ENCODE measurements at regions not wholly inside any gene's neighbourhood (a gene's known extent, or its start where the extent isn't known, plus 50 kb on each side); places are given as distances from the start of the nearest gene placed in this dataset.

DNA sequence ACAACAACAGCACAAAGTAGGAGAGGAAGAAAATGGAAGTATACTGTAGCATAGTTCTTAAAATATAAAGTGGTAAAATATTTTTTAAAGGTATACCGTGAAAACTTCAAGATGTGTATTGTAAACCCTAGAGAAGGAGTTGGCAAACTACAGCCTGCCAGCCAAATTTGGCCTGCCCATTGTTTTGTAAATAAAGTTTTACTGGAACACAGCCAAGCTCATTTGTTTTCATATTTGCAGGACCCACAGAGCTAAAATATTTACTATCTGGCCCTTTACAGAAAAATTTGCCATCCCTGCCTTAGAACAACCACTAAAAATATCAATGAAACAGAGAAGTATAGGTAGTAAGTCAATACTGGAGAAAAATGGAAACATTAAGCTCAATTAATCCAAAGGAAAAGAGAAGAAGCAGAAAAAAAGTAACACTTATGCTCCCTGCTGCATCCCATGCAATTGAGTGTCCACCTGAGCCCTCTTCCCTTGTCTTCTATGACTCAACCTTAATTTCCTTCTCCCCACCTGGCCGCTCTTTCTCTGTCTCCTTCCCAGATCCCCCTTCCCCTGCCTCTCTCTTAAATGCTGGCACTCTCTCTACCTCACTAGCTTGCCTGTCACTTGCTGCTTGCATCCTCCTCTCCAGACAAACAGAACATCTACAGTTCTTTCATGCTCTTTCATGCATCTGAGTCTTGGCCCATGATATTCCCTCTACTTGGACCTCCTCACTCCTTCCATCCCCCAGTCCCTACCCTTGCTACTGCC is 50.6 kb upstream of the FER start:
- Mint-ChIP-seq H3K36me3 (ENCODE audit: insufficient read depth, unreplicated experiment) (no peaks in the 10 kb centered on the region), H3K9me3 (ENCODE audit: unreplicated experiment) (no peaks in the 10 kb centered on the region), H3K27me3 (ENCODE audit: insufficient read depth, unreplicated experiment) (no peaks in the 10 kb centered on the region), H3K4me3 (ENCODE audit: unreplicated experiment) (no peak overlapping the region), H3K4me1 (ENCODE audit: insufficient read depth, unreplicated experiment) (no peaks in the 10 kb centered on the region), H3K27ac (ENCODE audit: low read depth, unreplicated experiment) (no peak overlapping the region)
- no TSS peak for BruUV-seq (replicated peaks)
- no peak for DNase-seq (ENCODE audit: unreplicated experiment)
- TF ChIP-seq, protein P1, sequence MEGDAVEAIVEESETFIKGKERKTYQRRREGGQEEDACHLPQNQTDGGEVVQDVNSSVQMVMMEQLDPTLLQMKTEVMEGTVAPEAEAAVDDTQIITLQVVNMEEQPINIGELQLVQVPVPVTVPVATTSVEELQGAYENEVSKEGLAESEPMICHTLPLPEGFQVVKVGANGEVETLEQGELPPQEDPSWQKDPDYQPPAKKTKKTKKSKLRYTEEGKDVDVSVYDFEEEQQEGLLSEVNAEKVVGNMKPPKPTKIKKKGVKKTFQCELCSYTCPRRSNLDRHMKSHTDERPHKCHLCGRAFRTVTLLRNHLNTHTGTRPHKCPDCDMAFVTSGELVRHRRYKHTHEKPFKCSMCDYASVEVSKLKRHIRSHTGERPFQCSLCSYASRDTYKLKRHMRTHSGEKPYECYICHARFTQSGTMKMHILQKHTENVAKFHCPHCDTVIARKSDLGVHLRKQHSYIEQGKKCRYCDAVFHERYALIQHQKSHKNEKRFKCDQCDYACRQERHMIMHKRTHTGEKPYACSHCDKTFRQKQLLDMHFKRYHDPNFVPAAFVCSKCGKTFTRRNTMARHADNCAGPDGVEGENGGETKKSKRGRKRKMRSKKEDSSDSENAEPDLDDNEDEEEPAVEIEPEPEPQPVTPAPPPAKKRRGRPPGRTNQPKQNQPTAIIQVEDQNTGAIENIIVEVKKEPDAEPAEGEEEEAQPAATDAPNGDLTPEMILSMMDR (IDR thresholded peaks at IDR 0.05; ENCODE audit: unreplicated experiment), result no peak
- ChIA-PET POLR2A (interaction anchor here (1.4 kb wide), 1 partner anchor 53 kb away, joined by 3 read pairs; no protein-coding TSS in a partner anchor), CTCF (interaction anchor here (0.6 to 0.7 kb wide), 2 partner anchors 57 to 987 kb away, joined by 3 read pairs; no protein-coding TSS in a partner anchor)
- intact Hi-C loops (cut with micrococcal nuclease), result no loop called here

- no peaks in the 10 kb centered on the region for H3K27me3 Mint-ChIP-seq (ENCODE audit: insufficient read depth, unreplicated experiment)
- no peaks in the 10 kb centered on the region for H3K4me1 Mint-ChIP-seq (ENCODE audit: insufficient read depth, unreplicated experiment)
- no peak overlapping the region for H3K27ac Mint-ChIP-seq (ENCODE audit: low read depth, unreplicated experiment)
- H3K36me3 Mint-ChIP-seq (ENCODE audit: insufficient read depth, unreplicated experiment), result no peaks in the 10 kb centered on the region
- TF ChIP-seq, protein P1 (IDR thresholded peaks at IDR 0.05; ENCODE audit: unreplicated experiment), result no peak
- CTCF ChIA-PET, result interaction anchor here (0.5 kb wide), 1 partner anchor 969 kb away, joined by 3 read pairs; no protein-coding TSS in a partner anchor
- POLR2A ChIA-PET, result no interaction called here
- H3K9me3 Mint-ChIP-seq (ENCODE audit: unreplicated experiment), result no peaks in the 10 kb centered on the region
- DNase-seq (ENCODE audit: unreplicated experiment), result no peak
- H3K4me3 Mint-ChIP-seq (ENCODE audit: unreplicated experiment), result no peak overlapping the region
- no TSS peak for BruUV-seq (replicated peaks)
- intact Hi-C loops (cut with micrococcal nuclease), result no loop called here
Measured at GRCh38 chr5:108696407-108696806, 51.3 kb upstream of the FER start.

- BruUV-seq (replicated peaks), result no TSS peak
- no peak for DNase-seq (ENCODE audit: unreplicated experiment)
- no peaks in the 10 kb centered on the region for H3K4me1 Mint-ChIP-seq (ENCODE audit: insufficient read depth, unreplicated experiment)
- POLR2A ChIA-PET, result interaction anchor here (1.9 kb wide), 1 partner anchor 40 kb away, joined by 11 read pairs; no protein-coding TSS in a partner anchor
- TF ChIP-seq, protein P1 (IDR thresholded peaks at IDR 0.05; ENCODE audit: unreplicated experiment), result no peak
- H3K4me3 Mint-ChIP-seq (ENCODE audit: unreplicated experiment), result no peak overlapping the region
- H3K27me3 Mint-ChIP-seq (ENCODE audit: insufficient read depth, unreplicated experiment), result no peaks in the 10 kb centered on the region
- intact Hi-C loops (cut with micrococcal nuclease), result no loop called here
- CTCF ChIA-PET, result interaction anchor here (0.7 to 1.5 kb wide), 3 partner anchors 9 to 66 kb away, joined by 3 to 5 read pairs (median 4); no protein-coding TSS in a partner anchor
- no peak overlapping the region for H3K27ac Mint-ChIP-seq (ENCODE audit: low read depth, unreplicated experiment)
- H3K9me3 Mint-ChIP-seq (ENCODE audit: unreplicated experiment), result no peaks in the 10 kb centered on the region
- no peaks in the 10 kb centered on the region for H3K36me3 Mint-ChIP-seq (ENCODE audit: insufficient read depth, unreplicated experiment)
Measured at GRCh38 chr5:108688485-108688884, 59.2 kb upstream of the FER start.

DNA sequence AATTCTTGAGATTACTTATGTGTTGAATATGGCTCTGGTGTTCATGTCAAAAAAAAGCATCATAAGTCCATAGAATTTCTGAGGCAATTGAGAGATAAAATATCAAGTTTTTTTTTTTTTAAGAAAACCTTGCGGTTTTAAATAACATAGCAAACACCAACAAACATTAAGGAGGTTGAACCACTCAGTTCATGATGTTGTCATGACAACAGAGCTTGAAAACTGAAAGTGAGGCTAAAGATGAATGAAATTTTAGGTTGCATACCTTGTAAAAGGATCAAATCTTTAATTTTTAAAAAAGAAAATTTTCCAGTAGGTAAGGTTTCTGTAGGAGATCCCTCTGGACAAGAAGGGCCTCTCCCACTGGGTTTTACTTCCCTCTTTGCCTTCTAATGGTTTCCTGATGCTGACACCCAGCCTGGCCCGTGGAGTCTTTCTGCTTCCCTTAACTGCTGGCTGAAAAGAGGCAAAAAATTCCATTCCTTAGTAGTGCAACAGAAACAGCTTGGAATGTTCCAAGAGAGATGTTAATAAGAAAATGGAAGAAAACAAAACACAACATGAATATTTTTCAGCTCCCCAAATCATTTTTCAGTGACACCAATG is 60.0 kb upstream of the FER start:
- Mint-ChIP-seq H3K4me1 (ENCODE audit: insufficient read depth, unreplicated experiment) (no peaks in the 10 kb centered on the region), H3K4me3 (ENCODE audit: unreplicated experiment) (no peak overlapping the region), H3K27me3 (ENCODE audit: insufficient read depth, unreplicated experiment) (no peaks in the 10 kb centered on the region), H3K27ac (ENCODE audit: low read depth, unreplicated experiment) (no peak overlapping the region), H3K36me3 (ENCODE audit: insufficient read depth, unreplicated experiment) (no peaks in the 10 kb centered on the region), H3K9me3 (ENCODE audit: unreplicated experiment) (no peaks in the 10 kb centered on the region)
- TF ChIP-seq, protein P1 (IDR thresholded peaks at IDR 0.05; ENCODE audit: unreplicated experiment), result no peak
- DNase-seq (ENCODE audit: unreplicated experiment), result no peak
- no TSS peak for BruUV-seq (replicated peaks)
- intact Hi-C loops (cut with micrococcal nuclease), result no loop called here
- POLR2A ChIA-PET, result interaction anchor here (0.7 to 1.9 kb wide), 3 partner anchors 8 to 409 kb away, joined by 3 to 11 read pairs (median 3); no protein-coding TSS in a partner anchor
- CTCF ChIA-PET, result interaction anchor here (0.7 to 1.5 kb wide), 2 partner anchors 8 to 67 kb away, joined by 3 to 5 read pairs; no protein-coding TSS in a partner anchor
